ENCODE measurements at regions not wholly inside any gene's neighbourhood (a gene's known extent, or its start where the extent isn't known, plus 50 kb on each side); places are given as distances from the start of the nearest gene placed in this dataset.

DNA sequence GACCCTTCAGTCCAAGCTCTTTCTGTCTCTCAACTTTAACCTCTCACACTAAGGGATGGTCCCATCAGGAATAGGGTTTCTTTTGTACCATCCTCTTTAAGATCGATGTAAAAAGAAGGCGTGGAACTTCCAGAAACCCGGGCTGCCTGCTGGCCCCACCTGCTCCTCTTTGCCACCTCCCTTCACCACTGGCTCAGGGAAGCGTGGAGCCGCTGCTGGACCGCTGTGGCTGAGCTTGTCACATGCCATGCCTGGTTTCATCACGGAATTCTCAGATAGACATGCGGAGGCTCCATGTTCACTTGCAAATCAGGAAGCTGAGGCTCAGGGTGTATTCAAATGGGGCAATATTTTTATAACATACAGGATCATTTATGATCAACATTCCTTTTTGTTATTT lies 399.7 kb downstream of the BRD1 start:
- Histone ChIP-seq H3F3A (replicated peaks; ENCODE audit: low read depth) (no peaks in the 10 kb centered on the region), H4K20me1 (replicated peaks; ENCODE audit: insufficient read depth) (no peaks in the 10 kb centered on the region), H2AFZ (no peak overlapping the region), H3K36me3 (ENCODE audit: insufficient read depth) (no peaks in the 10 kb centered on the region), H3K4me3 (no peak overlapping the region), H3K4me1 (ENCODE audit: insufficient read depth) (no peaks in the 10 kb centered on the region), H3K4me2 (no peak overlapping the region), H3K9me2 (ENCODE audit: insufficient read depth) (no peaks in the 10 kb centered on the region), H3K27ac (ENCODE audit: low read depth) (no peak overlapping the region), H3K79me2 (replicated peaks; ENCODE audit: insufficient read depth) (no peaks in the 10 kb centered on the region), H3K27me3 (ENCODE audit: insufficient read depth) (no peaks in the 10 kb centered on the region)
- Mint-ChIP-seq H3K9me3 (no peaks in the 10 kb centered on the region), H3K27ac (no peak overlapping the region), H3K36me3 (ENCODE audit: low read depth) (no peaks in the 10 kb centered on the region), H3K27me3 (ENCODE audit: insufficient read depth, low read depth, poor library complexity) (no peaks in the 10 kb centered on the region), H3K4me1 (no peaks in the 10 kb centered on the region; the same call in 1 of the 3 replicates), H3K4me3 (no peak overlapping the region)
- ATAC-seq = no peak
- TF ChIP-seq POLR2AphosphoS5 (IDR thresholded peaks at IDR 0.05; ENCODE audit: low read depth) (no peak), JUNB (IDR thresholded peaks at IDR 0.05; ENCODE audit: unreplicated experiment) (no peak), ZNF462 (CRISPR knock-in tag; IDR thresholded peaks at IDR 0.05) (no peak), REST (IDR thresholded peaks at IDR 0.05; ENCODE audit: unreplicated experiment) (no peak), ETS1 (IDR thresholded peaks at IDR 0.05) (no peak), STAT1 (IDR thresholded peaks at IDR 0.05; ENCODE audit: unreplicated experiment) (no peak), EZH2 (IDR thresholded peaks at IDR 0.05; ENCODE audit: low read depth, unreplicated experiment) (no peak), EZH2phosphoT487 (IDR thresholded peaks at IDR 0.05; ENCODE audit: unreplicated experiment) (no peak), ZNF331 (CRISPR knock-in tag; IDR thresholded peaks at IDR 0.05; ENCODE audit: low read depth) (no peak), NANOG (IDR thresholded peaks at IDR 0.05; ENCODE audit: borderline replicate concordance) (no peak)
- TF ChIP-seq, protein P1, sequence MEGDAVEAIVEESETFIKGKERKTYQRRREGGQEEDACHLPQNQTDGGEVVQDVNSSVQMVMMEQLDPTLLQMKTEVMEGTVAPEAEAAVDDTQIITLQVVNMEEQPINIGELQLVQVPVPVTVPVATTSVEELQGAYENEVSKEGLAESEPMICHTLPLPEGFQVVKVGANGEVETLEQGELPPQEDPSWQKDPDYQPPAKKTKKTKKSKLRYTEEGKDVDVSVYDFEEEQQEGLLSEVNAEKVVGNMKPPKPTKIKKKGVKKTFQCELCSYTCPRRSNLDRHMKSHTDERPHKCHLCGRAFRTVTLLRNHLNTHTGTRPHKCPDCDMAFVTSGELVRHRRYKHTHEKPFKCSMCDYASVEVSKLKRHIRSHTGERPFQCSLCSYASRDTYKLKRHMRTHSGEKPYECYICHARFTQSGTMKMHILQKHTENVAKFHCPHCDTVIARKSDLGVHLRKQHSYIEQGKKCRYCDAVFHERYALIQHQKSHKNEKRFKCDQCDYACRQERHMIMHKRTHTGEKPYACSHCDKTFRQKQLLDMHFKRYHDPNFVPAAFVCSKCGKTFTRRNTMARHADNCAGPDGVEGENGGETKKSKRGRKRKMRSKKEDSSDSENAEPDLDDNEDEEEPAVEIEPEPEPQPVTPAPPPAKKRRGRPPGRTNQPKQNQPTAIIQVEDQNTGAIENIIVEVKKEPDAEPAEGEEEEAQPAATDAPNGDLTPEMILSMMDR (conservative IDR thresholded peaks at IDR 0.05; ENCODE audit: low read depth in 2 of 2) = no peak
- no peak for DNase-seq (ENCODE audit: low spot score)

All from GM23338 (cell line).